ENCODE measurements at regions not wholly inside any gene's neighbourhood (a gene's known extent, or its start where the extent isn't known, plus 50 kb on each side); places are given as distances from the start of the nearest gene placed in this dataset.

DNA sequence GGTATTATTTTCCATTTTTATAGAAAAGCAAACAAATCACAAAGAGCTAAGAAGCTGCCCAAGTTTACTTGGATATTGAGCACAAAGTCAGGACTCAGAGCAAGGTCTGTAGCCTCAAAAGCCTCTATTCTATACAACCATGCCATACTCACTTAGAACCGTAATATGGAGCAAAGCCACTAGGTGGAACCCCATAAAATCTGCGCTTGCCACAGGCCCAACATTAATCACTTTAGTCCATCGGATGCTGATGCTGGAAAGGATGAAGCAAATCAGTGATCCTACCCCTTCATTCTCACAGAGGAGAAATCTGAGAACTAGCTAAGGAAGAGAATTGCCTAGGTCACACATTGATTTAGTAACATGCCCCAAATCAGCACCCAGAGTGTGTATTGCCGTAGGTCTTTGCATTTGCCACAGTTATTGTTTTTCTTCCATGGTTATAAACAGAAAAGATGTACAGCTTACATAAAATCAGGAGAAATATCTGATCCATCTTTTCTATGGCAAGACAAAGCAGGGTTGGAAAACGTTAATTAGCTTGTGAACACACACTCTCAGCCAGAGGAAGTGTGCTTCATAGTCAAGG, 56.7 kb upstream of the RAB38 start:
- TF ChIP-seq, protein P1, sequence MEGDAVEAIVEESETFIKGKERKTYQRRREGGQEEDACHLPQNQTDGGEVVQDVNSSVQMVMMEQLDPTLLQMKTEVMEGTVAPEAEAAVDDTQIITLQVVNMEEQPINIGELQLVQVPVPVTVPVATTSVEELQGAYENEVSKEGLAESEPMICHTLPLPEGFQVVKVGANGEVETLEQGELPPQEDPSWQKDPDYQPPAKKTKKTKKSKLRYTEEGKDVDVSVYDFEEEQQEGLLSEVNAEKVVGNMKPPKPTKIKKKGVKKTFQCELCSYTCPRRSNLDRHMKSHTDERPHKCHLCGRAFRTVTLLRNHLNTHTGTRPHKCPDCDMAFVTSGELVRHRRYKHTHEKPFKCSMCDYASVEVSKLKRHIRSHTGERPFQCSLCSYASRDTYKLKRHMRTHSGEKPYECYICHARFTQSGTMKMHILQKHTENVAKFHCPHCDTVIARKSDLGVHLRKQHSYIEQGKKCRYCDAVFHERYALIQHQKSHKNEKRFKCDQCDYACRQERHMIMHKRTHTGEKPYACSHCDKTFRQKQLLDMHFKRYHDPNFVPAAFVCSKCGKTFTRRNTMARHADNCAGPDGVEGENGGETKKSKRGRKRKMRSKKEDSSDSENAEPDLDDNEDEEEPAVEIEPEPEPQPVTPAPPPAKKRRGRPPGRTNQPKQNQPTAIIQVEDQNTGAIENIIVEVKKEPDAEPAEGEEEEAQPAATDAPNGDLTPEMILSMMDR (IDR thresholded peaks at IDR 0.05; ENCODE audit: low read depth, low read length, poor library complexity, severe bottlenecking) = peak; percentile 68
- TF ChIP-seq EZH2phosphoT487 (IDR thresholded peaks at IDR 0.05; ENCODE audit: borderline replicate concordance, low read length) = no peak

Measured in DOHH2 (cell line).